ENCODE measurements at regions not wholly inside any gene's neighbourhood (a gene's known extent, or its start where the extent isn't known, plus 50 kb on each side); places are given as distances from the start of the nearest gene placed in this dataset.

GRCh38 chr5:159566832-159567231, 236.5 kb upstream of the IL12B start:
- H3K36me3 Mint-ChIP-seq: no peaks in the 10 kb centered on the region
- DNase-seq (no peak), ATAC-seq (no peak)
- no peaks in the 10 kb centered on the region for H3K9me3 Mint-ChIP-seq
- Histone ChIP-seq H3K36me3 (ENCODE audit: control insufficient read depth in 2 of 3, insufficient read depth in 3 of 3, low read length in 3 of 3) (no peaks in the 10 kb centered on the region), H3K9me3 (ENCODE audit: control insufficient read depth in 2 of 3, low read length in 3 of 3) (no peaks in the 10 kb centered on the region), H3K27ac (ENCODE audit: low read depth, low read length) (no peak overlapping the region), H3K4me3 (ENCODE audit: low read length) (no peak overlapping the region), H3K4me1 (ENCODE audit: control insufficient read depth in 2 of 2, insufficient read depth in 2 of 2, low read length in 2 of 2) (no peaks in the 10 kb centered on the region), H3K27me3 (ENCODE audit: control insufficient read depth in 2 of 2, insufficient read depth in 2 of 2, low read length in 2 of 2) (no peaks in the 10 kb centered on the region)
- intact Hi-C loops (cut with micrococcal nuclease): no loop called here
- no peak overlapping the region for H3K27ac Mint-ChIP-seq
- H3K27me3 Mint-ChIP-seq: peaks cover 2 to 27% (median 7%) of the 10 kb centered on the region in 5 donors
- ChIA-PET POLR2A (no interaction called here), CTCF (no interaction called here)
- no peaks in the 10 kb centered on the region for H3K4me1 Mint-ChIP-seq
- H3K4me3 Mint-ChIP-seq: no peak overlapping the region

DNA sequence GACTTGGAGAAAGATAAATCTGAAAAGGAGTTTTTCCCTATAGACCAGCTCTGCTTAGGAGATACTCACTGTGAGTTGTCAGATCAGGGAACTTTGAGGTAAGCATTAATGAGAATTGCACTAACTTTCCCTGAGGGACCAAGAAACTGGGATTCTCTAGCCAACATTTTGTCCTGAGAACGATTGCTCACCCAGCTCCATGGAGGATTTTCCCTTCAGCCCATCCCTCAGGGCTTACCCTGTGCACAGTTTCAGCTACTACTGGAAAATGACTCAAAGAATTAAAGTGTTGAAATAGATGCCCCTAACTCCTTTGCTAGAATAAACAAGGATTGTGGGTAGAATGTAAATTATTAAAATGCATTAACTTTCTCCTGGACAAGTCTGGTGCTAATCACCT, 237.2 kb upstream of the IL12B start:
- Histone ChIP-seq H3K36me3 (ENCODE audit: control insufficient read depth in 2 of 3, insufficient read depth in 3 of 3, low read length in 3 of 3) (no peaks in the 10 kb centered on the region), H3K27ac (ENCODE audit: low read depth, low read length) (no peak overlapping the region), H3K27me3 (ENCODE audit: control insufficient read depth in 2 of 2, insufficient read depth in 2 of 2, low read length in 2 of 2) (no peaks in the 10 kb centered on the region), H3K9me3 (ENCODE audit: control insufficient read depth in 2 of 3, low read length in 3 of 3) (no peaks in the 10 kb centered on the region), H3K4me3 (ENCODE audit: low read length) (no peak overlapping the region), H3K4me1 (ENCODE audit: control insufficient read depth in 2 of 2, insufficient read depth in 2 of 2, low read length in 2 of 2) (no peaks in the 10 kb centered on the region)
- Mint-ChIP-seq H3K4me1 (no peaks in the 10 kb centered on the region), H3K36me3 (no peaks in the 10 kb centered on the region), H3K27ac (no peak overlapping the region), H3K27me3 (peaks cover 0 to 29% (median under 1%) of the 10 kb centered on the region in 5 donors), H3K4me3 (no peak overlapping the region), H3K9me3 (peaks cover 0 to 1% (median 0%) of the 10 kb centered on the region in 11 donors)
- DNase-seq: no peak
- ChIA-PET CTCF (no interaction called here), POLR2A (no interaction called here)
- intact Hi-C loops (cut with micrococcal nuclease): no loop called here
- no peak for ATAC-seq

GRCh38 chr5:159571501-159572244, 241.4 kb upstream of the IL12B start:
- Mint-ChIP-seq H3K4me1 (no peaks in the 10 kb centered on the region), H3K9me3 (peaks cover 0 to 1% (median 0%) of the 10 kb centered on the region in 11 donors), H3K4me3 (no peak overlapping the region), H3K36me3 (no peaks in the 10 kb centered on the region), H3K27me3 (peaks cover 4 to 27% (median 10%) of the 10 kb centered on the region in 5 donors), H3K27ac (no peak overlapping the region)
- H3K9me3 ChIP-seq (ENCODE audit: control insufficient read depth in 2 of 3, low read length in 3 of 3): no peaks in the 10 kb centered on the region
- ChIA-PET POLR2A (no interaction called here), CTCF (interaction anchor here (0.7 kb wide), 1 partner anchor 9 kb away, joined by 3 read pairs; no protein-coding TSS in a partner anchor)
- no peak overlapping the region for H3K4me3 ChIP-seq (ENCODE audit: low read length)
- H3K4me1 ChIP-seq (ENCODE audit: control insufficient read depth in 2 of 2, insufficient read depth in 2 of 2, low read length in 2 of 2): no peaks in the 10 kb centered on the region
- no peaks in the 10 kb centered on the region for H3K36me3 ChIP-seq (ENCODE audit: control insufficient read depth in 2 of 3, insufficient read depth in 3 of 3, low read length in 3 of 3)
- no peak for ATAC-seq
- H3K27ac ChIP-seq (ENCODE audit: low read depth, low read length): no peak overlapping the region
- no peak for DNase-seq
- no peaks in the 10 kb centered on the region for H3K27me3 ChIP-seq (ENCODE audit: control insufficient read depth in 2 of 2, insufficient read depth in 2 of 2, low read length in 2 of 2)
- intact Hi-C loops (cut with micrococcal nuclease): no loop called here

DNA sequence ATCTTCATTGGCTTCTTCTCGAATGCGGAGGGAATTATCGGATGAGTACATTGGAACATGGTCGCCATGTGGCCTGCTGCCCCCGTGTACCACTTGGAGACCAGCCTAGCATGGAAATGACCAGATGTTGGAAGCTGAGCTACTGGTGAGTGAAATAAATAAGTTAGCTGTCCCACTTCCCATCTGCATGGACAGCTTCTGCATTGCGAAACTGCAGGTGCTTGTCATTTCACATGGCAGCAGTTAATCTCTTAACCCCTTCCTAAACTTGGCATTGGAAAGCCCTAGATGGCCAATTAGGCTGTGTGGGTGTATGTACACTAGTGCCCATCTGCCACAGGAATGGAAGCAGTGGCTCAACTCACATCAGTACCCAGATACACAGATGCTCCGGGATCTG, 246.6 kb upstream of the IL12B start:
- no peaks in the 10 kb centered on the region for H3K27me3 ChIP-seq (ENCODE audit: control insufficient read depth in 2 of 2, insufficient read depth in 2 of 2, low read length in 2 of 2)
- no peaks in the 10 kb centered on the region for H3K36me3 Mint-ChIP-seq
- peaks cover 6 to 25% (median 15%) of the 10 kb centered on the region in 5 donors for H3K27me3 Mint-ChIP-seq
- H3K4me1 ChIP-seq (ENCODE audit: control insufficient read depth in 2 of 2, insufficient read depth in 2 of 2, low read length in 2 of 2): no peaks in the 10 kb centered on the region
- no peak overlapping the region for H3K27ac Mint-ChIP-seq
- H3K36me3 ChIP-seq (ENCODE audit: control insufficient read depth in 2 of 3, insufficient read depth in 3 of 3, low read length in 3 of 3): no peaks in the 10 kb centered on the region
- H3K4me3 Mint-ChIP-seq: no peak overlapping the region
- H3K4me1 Mint-ChIP-seq: no peaks in the 10 kb centered on the region
- no peak for ATAC-seq
- ChIA-PET CTCF (no interaction called here), POLR2A (no interaction called here)
- intact Hi-C loops (cut with micrococcal nuclease): no loop called here
- peaks cover 0 to 3% (median 0%) of the 10 kb centered on the region in 11 donors for H3K9me3 Mint-ChIP-seq
- no peaks in the 10 kb centered on the region for H3K9me3 ChIP-seq (ENCODE audit: control insufficient read depth in 2 of 3, low read length in 3 of 3)
- no peak overlapping the region for H3K4me3 ChIP-seq (ENCODE audit: low read length)
- no peak overlapping the region for H3K27ac ChIP-seq (ENCODE audit: low read depth, low read length)
- DNase-seq: no peak

DNA sequence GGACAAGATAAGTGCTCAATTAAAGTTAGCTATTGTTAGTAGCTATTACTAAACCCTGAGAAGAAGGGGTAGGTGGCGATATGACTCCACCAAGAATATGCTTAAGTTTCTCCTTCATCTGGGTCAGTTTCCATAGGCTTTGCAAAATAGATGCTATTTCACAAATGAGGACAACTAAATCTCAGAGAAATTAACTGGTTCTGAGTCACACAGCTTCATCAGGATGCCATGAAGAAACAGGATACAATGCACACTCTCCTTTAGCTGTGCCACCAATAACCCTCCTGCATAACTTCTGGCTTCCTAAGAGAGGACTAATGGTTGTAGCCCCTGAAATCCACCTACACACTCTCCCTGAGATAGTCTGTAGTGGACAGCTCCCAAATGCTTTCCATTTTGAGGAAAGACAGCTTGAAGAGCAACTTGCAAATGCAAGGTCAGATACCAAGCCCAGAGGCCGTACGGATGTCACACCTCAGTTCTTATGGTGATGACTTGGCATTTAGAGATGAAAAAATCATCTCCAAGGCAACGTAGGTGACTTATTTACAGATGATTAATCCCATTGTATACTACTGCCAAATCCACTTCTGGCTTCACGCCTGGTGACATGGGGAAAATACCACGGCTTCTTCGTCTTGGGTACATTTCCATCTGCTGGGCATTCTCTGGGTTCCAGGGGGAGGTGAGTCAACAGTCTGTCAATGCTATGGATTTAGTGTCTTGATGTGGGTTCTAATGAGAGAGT, 251.4 kb upstream of the IL12B start:
- Mint-ChIP-seq H3K36me3 (no peaks in the 10 kb centered on the region), H3K4me1 (no peaks in the 10 kb centered on the region), H3K27me3 (peaks cover 0 to 14% (median 10%) of the 10 kb centered on the region in 5 donors), H3K4me3 (no peak overlapping the region), H3K27ac (no peak overlapping the region), H3K9me3 (peaks cover 0 to 9% (median 0%) of the 10 kb centered on the region in 11 donors)
- no peaks in the 10 kb centered on the region for H3K27me3 ChIP-seq (ENCODE audit: control insufficient read depth in 2 of 2, insufficient read depth in 2 of 2, low read length in 2 of 2)
- CTCF ChIA-PET: no interaction called here
- H3K27ac ChIP-seq (ENCODE audit: low read depth, low read length): no peak overlapping the region
- POLR2A ChIA-PET: no interaction called here
- ATAC-seq (no peak), DNase-seq (no peak)
- no peak overlapping the region for H3K4me3 ChIP-seq (ENCODE audit: low read length)
- intact Hi-C loops (cut with micrococcal nuclease): no loop called here
- no peaks in the 10 kb centered on the region for H3K9me3 ChIP-seq (ENCODE audit: control insufficient read depth in 2 of 3, low read length in 3 of 3)
- no peaks in the 10 kb centered on the region for H3K4me1 ChIP-seq (ENCODE audit: control insufficient read depth in 2 of 2, insufficient read depth in 2 of 2, low read length in 2 of 2)
- no peaks in the 10 kb centered on the region for H3K36me3 ChIP-seq (ENCODE audit: control insufficient read depth in 2 of 3, insufficient read depth in 3 of 3, low read length in 3 of 3)

DNA sequence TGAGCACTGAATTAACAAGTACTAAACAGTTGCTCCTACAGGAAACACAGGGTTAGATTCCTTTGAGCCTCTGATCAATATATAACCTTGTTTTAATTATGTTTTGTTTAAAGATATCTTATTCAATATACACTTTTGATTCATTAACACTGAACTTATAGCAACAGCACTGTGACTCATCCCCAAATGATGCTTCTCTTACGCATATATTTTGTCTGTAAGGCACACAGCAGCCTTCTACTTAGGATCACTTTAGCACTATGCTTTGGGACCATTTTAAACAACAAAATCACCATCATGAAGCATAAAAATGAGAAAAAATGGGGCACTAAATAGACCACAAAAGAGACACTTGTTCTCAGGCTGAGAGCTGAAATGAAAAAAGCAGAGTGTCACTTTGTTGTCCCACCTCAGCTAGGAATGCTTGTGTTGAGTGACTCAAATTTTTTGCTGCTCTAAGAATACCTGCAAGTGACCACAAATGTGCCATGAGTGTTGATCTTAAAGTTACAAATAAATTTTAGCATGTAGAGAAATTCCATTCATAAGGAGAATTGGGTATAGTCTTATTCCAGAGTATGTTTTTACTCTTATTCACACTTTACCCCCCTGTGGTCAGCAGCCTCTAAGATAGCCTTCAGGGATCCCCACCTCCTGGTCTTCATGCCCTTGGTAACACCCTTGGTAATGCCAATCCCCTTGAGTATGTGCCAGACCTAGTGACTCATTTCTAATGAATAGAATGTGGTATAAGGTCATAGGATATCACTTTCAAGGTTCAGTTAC, 252.7 kb upstream of the IL12B start:
- intact Hi-C loops (cut with micrococcal nuclease): no loop called here
- Mint-ChIP-seq H3K4me3 (no peak overlapping the region), H3K27me3 (peaks cover 0 to 9% (median 5%) of the 10 kb centered on the region in 5 donors), H3K36me3 (no peaks in the 10 kb centered on the region), H3K9me3 (peaks cover 0 to 9% (median 0%) of the 10 kb centered on the region in 11 donors), H3K4me1 (no peaks in the 10 kb centered on the region), H3K27ac (no peak overlapping the region)
- Histone ChIP-seq H3K9me3 (ENCODE audit: control insufficient read depth in 2 of 3, low read length in 3 of 3) (no peaks in the 10 kb centered on the region), H3K36me3 (ENCODE audit: control insufficient read depth in 2 of 3, insufficient read depth in 3 of 3, low read length in 3 of 3) (no peaks in the 10 kb centered on the region), H3K4me3 (ENCODE audit: low read length) (no peak overlapping the region), H3K27me3 (ENCODE audit: control insufficient read depth in 2 of 2, insufficient read depth in 2 of 2, low read length in 2 of 2) (no peaks in the 10 kb centered on the region), H3K4me1 (ENCODE audit: control insufficient read depth in 2 of 2, insufficient read depth in 2 of 2, low read length in 2 of 2) (no peaks in the 10 kb centered on the region), H3K27ac (ENCODE audit: low read depth, low read length) (no peak overlapping the region)
- POLR2A ChIA-PET: no interaction called here
- ATAC-seq (no peak), DNase-seq (no peak)
- CTCF ChIA-PET: no interaction called here
